ENCODE measurements at regions not wholly inside any gene's neighbourhood (a gene's known extent, or its start where the extent isn't known, plus 50 kb on each side); places are given as distances from the start of the nearest gene placed in this dataset.

GRCh38 chr3:117101697-117102096 is 392.1 kb downstream of the TUSC7 start:
- TF ChIP-seq CTCF (IDR thresholded peaks at IDR 0.05) (no peak), POLR2A (IDR thresholded peaks at IDR 0.05) (no peak)
